Cardiac muscle cell (in vitro differentiated cells and primary cell): ENCODE measurements at regions not wholly inside any gene's neighbourhood (a gene's known extent, or its start where the extent isn't known, plus 50 kb on each side); places are given as distances from the start of the nearest gene placed in this dataset.

Experiments
- DNase-seq, 2 donors: peaks; one replicate each; pipeline versions ENCODE4 v3.0.0 to v3.0.0-alpha.2; 2010 to 2017; ENCODE audit warnings: low read depth in 1 of 2, low spot score in 1 of 2
- H3K27ac ChIP-seq: fragments of 200-600 bp; sonication (generic); 2 replicates; pipeline ENCODE4 v1.5.1; 2016
- H3K27me3 ChIP-seq: fragments of 200-600 bp; sonication (generic); 2 replicates; pipeline ENCODE4 v1.6.0; 2016; ENCODE audit warnings: control low read depth
- H3K36me3 ChIP-seq: fragments of 200-600 bp; sonication (generic); 2 replicates; pipeline ENCODE4 v1.5.1; 2016; ENCODE audit warnings: control low read depth
- H3K4me1 ChIP-seq: fragments of 200-600 bp; sonication (generic); 2 replicates; pipeline ENCODE4 v1.8.1; 2017; ENCODE audit warnings: low read depth, mild to moderate bottlenecking, mixed run types
- H3K4me3 ChIP-seq: fragments of 200-600 bp; sonication (generic); 2 replicates; pipeline ENCODE4 v1.5.1; 2016; ENCODE audit warnings: mild to moderate bottlenecking
- H3K9me3 ChIP-seq: fragments of 200-600 bp; sonication (generic); 2 replicates; pipeline ENCODE4 v1.5.1; 2017; ENCODE audit warnings: low read depth, mild to moderate bottlenecking, control low read depth
- TF ChIP-seq, protein P1 (sequence below): IDR thresholded peaks from 2 replicates; pipeline ENCODE4 v1.5.1; 2012; ENCODE audit warnings: low read depth, mild to moderate bottlenecking, low read length

DNA sequence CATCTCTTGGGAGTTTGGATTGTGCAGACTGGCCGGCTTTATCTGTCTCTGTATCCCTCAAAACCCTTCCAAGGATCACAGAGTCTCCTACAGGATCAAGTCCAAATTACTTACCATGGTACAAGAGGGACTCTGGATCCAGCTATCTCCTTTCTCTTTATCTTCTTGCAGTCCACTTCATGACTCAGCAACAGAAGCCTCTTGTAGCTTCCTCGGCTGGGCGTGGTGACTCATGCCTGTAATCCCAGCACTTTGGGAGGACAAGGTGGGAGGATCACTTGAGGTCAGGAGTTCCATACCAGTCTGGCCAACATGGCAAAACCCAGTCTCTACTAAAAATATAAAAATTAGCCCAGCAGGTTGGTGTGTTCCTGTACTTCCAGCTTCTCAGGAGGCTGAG, 189.7 kb downstream of the BCAT1 start:
- H3K36me3 ChIP-seq: no peaks in the 10 kb centered on the region
- H3K4me1 ChIP-seq: no peaks in the 10 kb centered on the region
- peak in 1 of 2 donors; percentile 66 for DNase-seq
- TF ChIP-seq, protein P1, sequence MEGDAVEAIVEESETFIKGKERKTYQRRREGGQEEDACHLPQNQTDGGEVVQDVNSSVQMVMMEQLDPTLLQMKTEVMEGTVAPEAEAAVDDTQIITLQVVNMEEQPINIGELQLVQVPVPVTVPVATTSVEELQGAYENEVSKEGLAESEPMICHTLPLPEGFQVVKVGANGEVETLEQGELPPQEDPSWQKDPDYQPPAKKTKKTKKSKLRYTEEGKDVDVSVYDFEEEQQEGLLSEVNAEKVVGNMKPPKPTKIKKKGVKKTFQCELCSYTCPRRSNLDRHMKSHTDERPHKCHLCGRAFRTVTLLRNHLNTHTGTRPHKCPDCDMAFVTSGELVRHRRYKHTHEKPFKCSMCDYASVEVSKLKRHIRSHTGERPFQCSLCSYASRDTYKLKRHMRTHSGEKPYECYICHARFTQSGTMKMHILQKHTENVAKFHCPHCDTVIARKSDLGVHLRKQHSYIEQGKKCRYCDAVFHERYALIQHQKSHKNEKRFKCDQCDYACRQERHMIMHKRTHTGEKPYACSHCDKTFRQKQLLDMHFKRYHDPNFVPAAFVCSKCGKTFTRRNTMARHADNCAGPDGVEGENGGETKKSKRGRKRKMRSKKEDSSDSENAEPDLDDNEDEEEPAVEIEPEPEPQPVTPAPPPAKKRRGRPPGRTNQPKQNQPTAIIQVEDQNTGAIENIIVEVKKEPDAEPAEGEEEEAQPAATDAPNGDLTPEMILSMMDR: no peak
- H3K27me3 ChIP-seq: no peaks in the 10 kb centered on the region
- H3K4me3 ChIP-seq: no peak overlapping the region
- no peak overlapping the region for H3K27ac ChIP-seq
- H3K9me3 ChIP-seq: no peaks in the 10 kb centered on the region

DNA sequence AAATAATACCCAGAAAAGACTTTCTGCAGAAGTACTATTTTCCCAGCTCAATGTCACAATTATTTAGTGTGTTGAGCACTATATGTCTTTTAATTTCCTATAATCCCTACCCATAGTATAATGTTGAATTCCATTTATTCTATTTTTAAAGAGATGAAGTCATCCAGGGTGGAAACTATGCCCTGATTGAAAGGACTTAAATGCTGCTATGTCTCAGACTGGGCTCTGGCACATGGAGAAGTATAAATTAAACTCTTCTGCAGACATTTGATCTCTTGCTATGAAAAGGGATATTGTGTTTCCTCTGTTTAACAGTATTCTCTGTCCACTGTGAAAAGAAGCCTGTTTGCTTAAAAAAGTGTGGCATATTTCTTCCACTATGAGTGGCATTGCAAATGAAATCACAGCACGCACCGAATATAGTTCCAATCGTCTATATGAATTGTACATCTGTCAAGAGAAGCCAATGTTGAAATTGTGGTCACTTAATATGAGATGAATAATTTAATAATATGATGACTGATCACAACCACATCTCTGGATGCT, 192.3 kb downstream of the BCAT1 start:
- no peak for DNase-seq
- TF ChIP-seq, protein P1: no peak
- no peaks in the 10 kb centered on the region for H3K36me3 ChIP-seq
- no peak overlapping the region for H3K27ac ChIP-seq
- no peak overlapping the region for H3K4me3 ChIP-seq
- H3K9me3 ChIP-seq: no peaks in the 10 kb centered on the region
- H3K4me1 ChIP-seq: no peaks in the 10 kb centered on the region
- no peaks in the 10 kb centered on the region for H3K27me3 ChIP-seq

DNA sequence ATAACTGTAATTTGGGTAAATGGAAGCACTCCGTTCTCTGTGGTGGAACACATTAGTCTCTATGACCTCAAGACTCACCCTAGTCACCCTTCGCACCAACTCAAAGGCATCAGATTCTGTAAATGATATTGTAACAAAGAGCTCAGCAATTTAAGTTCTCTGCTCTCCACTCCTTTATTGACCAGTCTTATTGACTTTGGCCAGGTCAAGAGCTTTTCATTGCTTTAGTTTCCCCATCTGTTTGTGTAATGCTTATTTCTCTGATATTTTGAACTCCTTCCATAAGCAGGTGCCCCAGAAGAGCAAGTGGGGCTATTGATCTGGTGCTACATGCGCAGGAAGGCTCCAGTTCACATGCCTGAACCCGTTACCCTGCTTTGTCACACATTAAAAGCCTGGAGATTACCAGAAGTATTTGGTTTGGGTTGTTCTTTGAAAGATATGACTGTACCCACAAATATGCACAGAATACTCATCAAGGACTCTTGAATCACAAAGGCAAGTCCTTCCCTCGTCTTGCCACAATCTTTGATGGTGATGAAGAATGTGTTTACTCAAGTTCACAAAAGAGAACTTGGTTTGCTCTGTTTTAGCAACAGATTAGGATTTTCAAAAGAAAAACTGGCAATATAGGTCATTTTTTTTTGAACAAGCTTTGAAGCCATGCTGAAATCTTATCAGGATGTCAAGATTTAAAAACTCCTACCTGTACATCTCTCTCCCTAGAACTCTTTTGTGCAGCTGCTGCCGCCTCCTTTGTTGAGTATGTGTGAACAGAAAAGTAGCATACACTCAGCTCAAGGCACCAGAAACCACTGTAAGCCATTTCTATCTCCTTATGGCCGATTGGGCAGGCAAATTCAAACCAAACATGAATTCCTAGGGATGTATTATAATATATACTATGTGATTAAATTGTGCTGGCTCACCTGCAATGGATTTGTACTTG, 193.9 kb downstream of the BCAT1 start:
- Histone ChIP-seq H3K27me3 (no peaks in the 10 kb centered on the region), H3K36me3 (no peaks in the 10 kb centered on the region), H3K9me3 (no peaks in the 10 kb centered on the region), H3K4me1 (no peaks in the 10 kb centered on the region), H3K4me3 (no peak overlapping the region), H3K27ac (no peak overlapping the region)
- TF ChIP-seq, protein P1: no peak
- peak in 1 of 2 donors; percentile 72 for DNase-seq

DNA sequence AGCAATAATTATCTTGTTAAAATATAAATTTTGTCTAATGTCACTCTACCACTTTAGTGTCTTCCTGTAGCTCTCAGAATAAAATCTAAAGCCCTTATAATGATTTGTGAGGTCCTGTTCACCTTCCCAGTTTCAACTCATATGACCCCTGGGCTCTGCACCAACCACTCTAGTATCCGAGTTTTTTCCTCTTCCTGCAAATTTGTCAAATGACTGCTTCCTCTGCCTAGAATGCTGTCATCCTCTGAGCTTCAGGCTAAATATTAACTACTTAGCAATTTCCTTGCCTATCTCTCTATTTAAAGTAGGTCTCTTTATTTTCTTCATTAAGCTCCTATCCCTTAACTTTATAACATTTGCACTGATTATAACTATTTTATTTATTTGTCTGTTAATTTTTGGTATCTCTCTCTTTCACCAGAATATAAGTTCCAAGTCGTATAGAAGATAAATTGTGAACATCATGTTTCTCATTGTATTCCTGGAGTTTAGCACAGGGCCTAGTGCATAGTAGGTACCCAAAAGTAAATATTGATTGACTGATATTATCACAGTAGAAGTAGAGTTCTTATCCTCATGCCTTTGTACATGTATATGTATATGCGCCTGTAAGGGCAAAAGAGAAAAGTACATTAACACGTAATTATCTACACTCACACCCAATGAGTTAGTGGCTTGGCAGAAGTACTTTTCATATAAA, 196.0 kb downstream of the BCAT1 start:
- no peak overlapping the region for H3K4me3 ChIP-seq
- H3K27ac ChIP-seq: no peak overlapping the region
- no peak for DNase-seq
- TF ChIP-seq, protein P1: no peak
- no peaks in the 10 kb centered on the region for H3K27me3 ChIP-seq
- H3K4me1 ChIP-seq: no peaks in the 10 kb centered on the region
- H3K36me3 ChIP-seq: no peaks in the 10 kb centered on the region
- H3K9me3 ChIP-seq: no peaks in the 10 kb centered on the region

DNA sequence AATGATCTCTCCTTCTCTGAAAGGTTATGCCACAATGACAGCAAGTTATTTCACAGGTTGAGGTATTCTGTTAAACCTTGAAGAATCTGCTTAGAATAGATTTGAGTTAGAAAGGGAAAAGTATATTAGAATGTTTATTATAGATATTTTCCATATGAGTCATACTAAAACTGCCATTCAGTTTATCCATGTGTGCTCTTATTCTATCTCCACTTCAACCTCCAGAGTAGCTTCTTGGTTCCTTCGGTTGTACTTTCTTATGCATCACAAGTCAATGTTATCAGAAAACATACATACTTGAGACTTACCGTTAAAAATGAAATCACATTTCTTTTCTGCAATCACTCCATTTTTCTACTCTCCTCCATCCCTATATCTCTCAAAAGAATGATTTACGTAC, 197.7 kb downstream of the BCAT1 start:
- TF ChIP-seq, protein P1: no peak
- Histone ChIP-seq H3K4me1 (peaks cover 11% of the 10 kb centered on the region), H3K4me3 (no peak overlapping the region), H3K9me3 (no peaks in the 10 kb centered on the region), H3K36me3 (no peaks in the 10 kb centered on the region), H3K27ac (no peak overlapping the region), H3K27me3 (no peaks in the 10 kb centered on the region)
- no peak for DNase-seq
